ENCODE measurements at regions not wholly inside any gene's neighbourhood (a gene's known extent, or its start where the extent isn't known, plus 50 kb on each side); places are given as distances from the start of the nearest gene placed in this dataset.

DNA sequence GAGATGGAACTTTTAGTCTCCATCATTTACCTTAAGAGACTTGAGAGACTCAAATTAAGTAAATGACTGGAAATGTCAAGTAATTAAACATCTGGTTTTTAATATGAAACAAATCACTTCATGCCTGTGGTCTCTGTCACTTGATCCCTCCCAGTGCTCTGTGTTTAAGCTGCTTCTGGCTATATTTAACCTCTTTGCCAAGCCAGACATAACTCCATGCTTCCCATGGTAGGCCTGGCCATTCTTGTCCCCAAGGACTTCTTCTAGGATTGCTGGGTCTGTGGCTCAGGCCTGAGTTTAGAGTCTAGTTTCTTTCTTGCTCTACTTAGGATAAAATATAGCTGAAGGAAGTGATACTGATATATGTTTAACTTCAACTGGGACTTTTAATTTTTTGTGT lies 1013.6 kb downstream of the FLRT2 start:
- TF ChIP-seq, protein P1, sequence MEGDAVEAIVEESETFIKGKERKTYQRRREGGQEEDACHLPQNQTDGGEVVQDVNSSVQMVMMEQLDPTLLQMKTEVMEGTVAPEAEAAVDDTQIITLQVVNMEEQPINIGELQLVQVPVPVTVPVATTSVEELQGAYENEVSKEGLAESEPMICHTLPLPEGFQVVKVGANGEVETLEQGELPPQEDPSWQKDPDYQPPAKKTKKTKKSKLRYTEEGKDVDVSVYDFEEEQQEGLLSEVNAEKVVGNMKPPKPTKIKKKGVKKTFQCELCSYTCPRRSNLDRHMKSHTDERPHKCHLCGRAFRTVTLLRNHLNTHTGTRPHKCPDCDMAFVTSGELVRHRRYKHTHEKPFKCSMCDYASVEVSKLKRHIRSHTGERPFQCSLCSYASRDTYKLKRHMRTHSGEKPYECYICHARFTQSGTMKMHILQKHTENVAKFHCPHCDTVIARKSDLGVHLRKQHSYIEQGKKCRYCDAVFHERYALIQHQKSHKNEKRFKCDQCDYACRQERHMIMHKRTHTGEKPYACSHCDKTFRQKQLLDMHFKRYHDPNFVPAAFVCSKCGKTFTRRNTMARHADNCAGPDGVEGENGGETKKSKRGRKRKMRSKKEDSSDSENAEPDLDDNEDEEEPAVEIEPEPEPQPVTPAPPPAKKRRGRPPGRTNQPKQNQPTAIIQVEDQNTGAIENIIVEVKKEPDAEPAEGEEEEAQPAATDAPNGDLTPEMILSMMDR (conservative IDR thresholded peaks at IDR 0.05; ENCODE audit: low read depth, low read length), result no peak
- no peak for TF ChIP-seq EZH2 (IDR thresholded peaks at IDR 0.05; ENCODE audit: borderline replicate concordance, low read depth, low read length, poor library complexity, severe bottlenecking)
